Sigmoid colon (tissue), 6 donors: ENCODE measurements at regions not wholly inside any gene's neighbourhood (a gene's known extent, or its start where the extent isn't known, plus 50 kb on each side); places are given as distances from the start of the nearest gene placed in this dataset.

Experiments used
- DNase-seq: peaks from one replicate; pipeline ENCODE4 v3.0.0-alpha.2; 2019
- H3K27ac ChIP-seq, 4 donors: fragments of 200-600 bp; sonication (generic); one replicate each; pipeline ENCODE4 v1.5.1; 2016 to 2019; ENCODE audit warnings: mild to moderate bottlenecking in 1 of 4
- H3K27me3 ChIP-seq, 3 donors: fragments of 200-600 bp; sonication (generic); one replicate each; pipeline ENCODE4 v1.5.1; 2019; ENCODE audit warnings: mild to moderate bottlenecking in 1 of 3
- H3K36me3 ChIP-seq, 4 donors: fragments of 200-600 bp; sonication (generic); one replicate each; pipeline ENCODE4 v1.5.1; 2016 to 2019
- H3K4me1 ChIP-seq, 4 donors: fragments of 200-600 bp; sonication (generic); one replicate each; pipeline ENCODE4 v1.5.1; 2017 to 2019
- H3K4me3 ChIP-seq, 4 donors: fragments of 200-600 bp; sonication (generic); one replicate each; pipeline ENCODE4 v1.5.1; 2017 to 2019; ENCODE audit warnings: mild to moderate bottlenecking in 2 of 4, moderate library complexity in 1 of 4
- H3K9me3 ChIP-seq, 4 donors: fragments of 200-600 bp in 3 of 4; sonication (generic) in 3 of 4; one replicate each; pipeline versions ENCODE4 v1.5.1 to v1.6.1; 2013 to 2019
- EP300 ChIP-seq, 4 donors: sonication (generic); formaldehyde crosslinking; IDR thresholded peaks; one replicate each; pipeline ENCODE4 v1.6.1; 2017; ENCODE audit warnings: antibody characterized with exemption in 4 of 4
- POLR2A ChIP-seq, 2 donors: fragments of 450-650 bp; IDR thresholded peaks; one replicate each; pipeline ENCODE4 v1.6.1; 2016; ENCODE audit warnings: antibody characterized with exemption in 2 of 2, mild to moderate bottlenecking in 2 of 2, moderate library complexity in 2 of 2
- POLR2AphosphoS5 ChIP-seq, 4 donors: sonication (generic); formaldehyde crosslinking; IDR thresholded peaks; one replicate each; pipeline ENCODE4 v1.6.1; 2017; ENCODE audit warnings: antibody characterized with exemption in 4 of 4
- WGBS, 2 donors: extraction: QIAGEN DNeasy Blood & Tissue Kit; methylation state at CpG; one replicate each; pipeline ENCODE4 v1.1.7; 2013; 5-methylcytosine and 5-hydroxymethylcytosine counted together
- intact Hi-C: fragments of 100-400 bp; cut with DNase I; formaldehyde crosslinking; loops from one replicate; pipeline ENCODE4 v1.15.1; 2023
- TF ChIP-seq, protein P1 (sequence below), 4 experiments: fragments of 450-650 bp in 3 of 4; fragments of 200-600 bp in 1 of 4; IDR thresholded peaks; one replicate each; pipeline ENCODE4 v1.5.1; 2016 to 2019; ENCODE audit warnings: antibody characterized with exemption in 4 of 4, mild to moderate bottlenecking in 3 of 4, moderate library complexity in 2 of 4
- donor health status: healthy with polysubstance abuse.
- donor health status: healthy.

GRCh38 chr2:122883849-122884248 is 1128.4 kb downstream of the TSN start:
- intact Hi-C loops: no loop called here
- H3K4me3 ChIP-seq: no peak overlapping the region
- 48 to 61% methylated on average over 5 of the region's 5 CpGs for WGBS, 2 donors

GRCh38 chr2:122884889-122885288 is 1129.4 kb downstream of the TSN start:
- no peak for TF ChIP-seq POLR2A (IDR thresholded peaks at IDR 0.05)
- TF ChIP-seq POLR2AphosphoS5 (IDR thresholded peaks at IDR 0.05): no peak
- TF ChIP-seq, protein P1, sequence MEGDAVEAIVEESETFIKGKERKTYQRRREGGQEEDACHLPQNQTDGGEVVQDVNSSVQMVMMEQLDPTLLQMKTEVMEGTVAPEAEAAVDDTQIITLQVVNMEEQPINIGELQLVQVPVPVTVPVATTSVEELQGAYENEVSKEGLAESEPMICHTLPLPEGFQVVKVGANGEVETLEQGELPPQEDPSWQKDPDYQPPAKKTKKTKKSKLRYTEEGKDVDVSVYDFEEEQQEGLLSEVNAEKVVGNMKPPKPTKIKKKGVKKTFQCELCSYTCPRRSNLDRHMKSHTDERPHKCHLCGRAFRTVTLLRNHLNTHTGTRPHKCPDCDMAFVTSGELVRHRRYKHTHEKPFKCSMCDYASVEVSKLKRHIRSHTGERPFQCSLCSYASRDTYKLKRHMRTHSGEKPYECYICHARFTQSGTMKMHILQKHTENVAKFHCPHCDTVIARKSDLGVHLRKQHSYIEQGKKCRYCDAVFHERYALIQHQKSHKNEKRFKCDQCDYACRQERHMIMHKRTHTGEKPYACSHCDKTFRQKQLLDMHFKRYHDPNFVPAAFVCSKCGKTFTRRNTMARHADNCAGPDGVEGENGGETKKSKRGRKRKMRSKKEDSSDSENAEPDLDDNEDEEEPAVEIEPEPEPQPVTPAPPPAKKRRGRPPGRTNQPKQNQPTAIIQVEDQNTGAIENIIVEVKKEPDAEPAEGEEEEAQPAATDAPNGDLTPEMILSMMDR (IDR thresholded peaks at IDR 0.05): no peak
- TF ChIP-seq EP300 (IDR thresholded peaks at IDR 0.05): no peak
- Histone ChIP-seq H3K36me3 (no peaks in the 10 kb centered on the region), H3K27ac (no peak overlapping the region), H3K27me3 (no peaks in the 10 kb centered on the region), H3K4me1 (peaks cover 0 to 18% (median 9%) of the 10 kb centered on the region in 4 donors), H3K9me3 (no peaks in the 10 kb centered on the region), H3K4me3 (no peak overlapping the region)
- whole genome bisulfite sequencing, 2 donors: 64 to 79% methylated on average over 3 of the region's 3 CpGs
- DNase-seq: no peak
- intact Hi-C loops: no loop called here

More at GRCh38 chr2:122883849-122884248, 1128.4 kb downstream of the TSN start:
- DNase-seq: no peak
- Histone ChIP-seq H3K9me3 (no peaks in the 10 kb centered on the region), H3K4me1 (peaks cover 0 to 18% (median 9%) of the 10 kb centered on the region in 4 donors), H3K36me3 (no peaks in the 10 kb centered on the region), H3K27me3 (no peaks in the 10 kb centered on the region), H3K27ac (no peak overlapping the region)
- TF ChIP-seq, protein P1 (IDR thresholded peaks at IDR 0.05): no peak
- no peak for TF ChIP-seq EP300 (IDR thresholded peaks at IDR 0.05)
- TF ChIP-seq POLR2AphosphoS5 (IDR thresholded peaks at IDR 0.05): no peak
- no peak for TF ChIP-seq POLR2A (IDR thresholded peaks at IDR 0.05)

DNA sequence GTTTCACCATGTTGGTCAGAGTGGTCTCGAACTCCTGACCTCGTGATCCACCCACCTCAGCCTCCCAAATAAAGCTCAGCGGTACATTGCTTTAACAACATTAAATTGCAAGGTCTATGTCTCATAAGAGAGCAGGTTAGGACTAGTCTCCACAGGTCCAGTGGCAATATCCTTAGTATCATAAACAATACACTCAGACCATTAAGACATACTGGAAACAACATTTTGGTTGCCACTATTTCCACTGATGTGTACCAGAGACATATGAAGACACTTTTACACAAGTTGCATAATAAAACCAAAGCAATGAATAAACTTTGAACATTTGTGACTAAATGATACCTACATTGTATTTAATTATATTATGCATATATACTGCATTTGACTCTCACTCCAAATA is 1130.0 kb downstream of the TSN start:
- H3K4me1 ChIP-seq: peaks cover 0 to 18% (median 9%) of the 10 kb centered on the region in 4 donors
- WGBS, 2 donors: 70 to 89% methylated on average over 3 of the region's 3 CpGs
- intact Hi-C loops: no loop called here

GRCh38 chr2:122886479-122887145 is 1131.2 kb downstream of the TSN start:
- DNase-seq: no peak
- Histone ChIP-seq H3K27ac (peak overlapping the region in 2 of 4 donors; percentile 22 to 43), H3K36me3 (no peaks in the 10 kb centered on the region), H3K4me3 (no peak overlapping the region), H3K27me3 (no peaks in the 10 kb centered on the region), H3K9me3 (no peaks in the 10 kb centered on the region), H3K4me1 (peaks cover 0 to 18% (median 9%) of the 10 kb centered on the region in 4 donors)
- TF ChIP-seq POLR2AphosphoS5 (IDR thresholded peaks at IDR 0.05) (peak in 2 of 4 donors; percentile 38 to 56), POLR2A (IDR thresholded peaks at IDR 0.05) (no peak)
- WGBS, 2 donors: 75 to 76% methylated on average over 10 of the region's 10 CpGs
- intact Hi-C loops: no loop called here

More for the DNA sequence above, 1130.0 kb downstream of the TSN start:
- Histone ChIP-seq H3K36me3 (no peaks in the 10 kb centered on the region), H3K27me3 (no peaks in the 10 kb centered on the region), H3K4me3 (no peak overlapping the region), H3K9me3 (no peaks in the 10 kb centered on the region), H3K27ac (no peak overlapping the region)
- DNase-seq: no peak
- TF ChIP-seq, protein P1 (IDR thresholded peaks at IDR 0.05): no peak
- no peak for TF ChIP-seq POLR2A (IDR thresholded peaks at IDR 0.05)
- TF ChIP-seq EP300 (IDR thresholded peaks at IDR 0.05): no peak
- no peak for TF ChIP-seq POLR2AphosphoS5 (IDR thresholded peaks at IDR 0.05)

DNA sequence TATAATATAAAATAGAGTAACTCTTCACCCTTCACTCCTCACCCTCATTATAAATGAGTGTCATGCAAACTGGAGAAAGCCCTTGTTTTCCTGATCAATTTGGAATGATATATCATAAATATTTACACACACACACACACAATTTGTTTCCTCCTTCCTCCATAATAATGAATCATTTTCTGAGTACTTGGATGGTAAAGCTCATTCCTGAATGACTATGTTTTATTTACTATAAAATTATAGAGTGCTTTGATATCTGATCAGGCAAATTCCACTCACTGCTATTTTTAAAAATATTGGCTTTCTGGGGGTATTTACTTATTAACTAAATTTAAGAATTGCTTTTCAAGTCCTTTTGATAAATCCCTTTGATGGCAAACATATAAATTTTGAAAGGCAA is 1125.5 kb upstream of the CNTNAP5 start:
- intact Hi-C loops: no loop called here
- Histone ChIP-seq H3K36me3 (no peaks in the 10 kb centered on the region), H3K27ac (no peak overlapping the region), H3K4me3 (no peak overlapping the region), H3K9me3 (no peaks in the 10 kb centered on the region), H3K27me3 (no peaks in the 10 kb centered on the region), H3K4me1 (no peaks in the 10 kb centered on the region)
- no peak for TF ChIP-seq POLR2A (IDR thresholded peaks at IDR 0.05)
- TF ChIP-seq EP300 (IDR thresholded peaks at IDR 0.05): no peak
- TF ChIP-seq, protein P1 (IDR thresholded peaks at IDR 0.05): no peak
- TF ChIP-seq POLR2AphosphoS5 (IDR thresholded peaks at IDR 0.05): no peak
- no peak for DNase-seq
